Smooth muscle cell (in vitro differentiated cells): ENCODE measurements at regions not wholly inside any gene's neighbourhood (a gene's known extent, or its start where the extent isn't known, plus 50 kb on each side); places are given as distances from the start of the nearest gene placed in this dataset.

Experiments
- DNase-seq: peaks from one replicate; lab custom pipeline; 2025; ENCODE audit not compliant: unreplicated experiment; lab: John Stamatoyannopoulos, UW
- H2AFZ ChIP-seq: fragments of 200-600 bp; sonication (generic); 2 replicates; pipeline ENCODE4 v1.6.0; 2016; ENCODE audit warnings: antibody characterized with exemption, low read depth, mild to moderate bottlenecking
- H3F3A ChIP-seq: fragments of 200-600 bp; sonication (generic); 2 replicates; pipeline ENCODE4 v1.6.0; 2017; ENCODE audit warnings: antibody characterized with exemption, low read depth
- H3K27ac ChIP-seq: fragments of 200-600 bp; sonication (generic); 2 replicates; pipeline ENCODE4 v1.5.1; 2016; ENCODE audit warnings: low read depth, mild to moderate bottlenecking
- H3K27me3 ChIP-seq: fragments of 200-600 bp; sonication (generic); 2 replicates; pipeline ENCODE4 v1.6.1; 2016; ENCODE audit warnings: low read depth, mild to moderate bottlenecking
- H3K36me3 ChIP-seq: fragments of 200-600 bp; sonication (generic); 2 replicates; pipeline ENCODE4 v1.5.1; 2016; ENCODE audit warnings: low read depth
- H3K4me1 ChIP-seq: fragments of 200-600 bp; sonication (generic); 2 replicates; pipeline ENCODE4 v1.5.1; 2016; ENCODE audit warnings: low read depth
- H3K4me2 ChIP-seq: fragments of 200-600 bp; sonication (generic); 2 replicates; pipeline ENCODE4 v1.6.0; 2016; ENCODE audit warnings: mild to moderate bottlenecking
- H3K4me3 ChIP-seq: fragments of 200-600 bp; sonication (generic); 2 replicates; pipeline ENCODE4 v1.5.1; 2016; ENCODE audit warnings: mild to moderate bottlenecking
- H3K79me2 ChIP-seq: fragments of 200-600 bp; sonication (generic); 2 replicates; pipeline ENCODE4 v1.6.0; 2016; ENCODE audit warnings: low read depth, mild to moderate bottlenecking
- H3K9ac ChIP-seq: fragments of 200-600 bp; sonication (generic); 2 replicates; pipeline ENCODE4 v1.6.0; 2016; ENCODE audit warnings: low read depth
- H3K9me3 ChIP-seq: fragments of 200-600 bp; sonication (generic); replicated peaks from 2 replicates; pipeline ENCODE4 v1.5.1; 2016; ENCODE audit warnings: low read depth
- H4K20me1 ChIP-seq: fragments of 200-600 bp; sonication (generic); 2 replicates; pipeline ENCODE4 v1.6.0; 2016; ENCODE audit warnings: low read depth
- WGBS: methylation state at CpG from one replicate; pipeline ENCODE4 v1.1.7; 2016; ENCODE audit warnings: low lambda C conversion rate; 5-methylcytosine and 5-hydroxymethylcytosine counted together
- TF ChIP-seq, protein P1 (sequence below): fragments of 200-600 bp; sonication (generic); IDR thresholded peaks from 2 replicates; pipeline ENCODE4 v1.5.1; 2017; ENCODE audit warnings: borderline replicate concordance, mild to moderate bottlenecking, antibody characterized with exemption; ENCODE audit not compliant: insufficient read depth, poor library complexity, severe bottlenecking

- TF ChIP-seq, protein P1, sequence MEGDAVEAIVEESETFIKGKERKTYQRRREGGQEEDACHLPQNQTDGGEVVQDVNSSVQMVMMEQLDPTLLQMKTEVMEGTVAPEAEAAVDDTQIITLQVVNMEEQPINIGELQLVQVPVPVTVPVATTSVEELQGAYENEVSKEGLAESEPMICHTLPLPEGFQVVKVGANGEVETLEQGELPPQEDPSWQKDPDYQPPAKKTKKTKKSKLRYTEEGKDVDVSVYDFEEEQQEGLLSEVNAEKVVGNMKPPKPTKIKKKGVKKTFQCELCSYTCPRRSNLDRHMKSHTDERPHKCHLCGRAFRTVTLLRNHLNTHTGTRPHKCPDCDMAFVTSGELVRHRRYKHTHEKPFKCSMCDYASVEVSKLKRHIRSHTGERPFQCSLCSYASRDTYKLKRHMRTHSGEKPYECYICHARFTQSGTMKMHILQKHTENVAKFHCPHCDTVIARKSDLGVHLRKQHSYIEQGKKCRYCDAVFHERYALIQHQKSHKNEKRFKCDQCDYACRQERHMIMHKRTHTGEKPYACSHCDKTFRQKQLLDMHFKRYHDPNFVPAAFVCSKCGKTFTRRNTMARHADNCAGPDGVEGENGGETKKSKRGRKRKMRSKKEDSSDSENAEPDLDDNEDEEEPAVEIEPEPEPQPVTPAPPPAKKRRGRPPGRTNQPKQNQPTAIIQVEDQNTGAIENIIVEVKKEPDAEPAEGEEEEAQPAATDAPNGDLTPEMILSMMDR: no peak
Observed at GRCh38 chr18:55751476-55751875, 163.5 kb upstream of the TCF4 start.

GRCh38 chr18:55748227-55748738 is 160.3 kb upstream of the TCF4 start:
- Histone ChIP-seq H3K27me3 (no peaks in the 10 kb centered on the region), H3K27ac (no peak overlapping the region), H2AFZ (no peak overlapping the region), H3F3A (no peaks in the 10 kb centered on the region), H3K9me3 (no peaks in the 10 kb centered on the region), H3K36me3 (no peaks in the 10 kb centered on the region), H3K4me3 (no peak overlapping the region), H3K4me2 (no peak overlapping the region), H3K9ac (no peak overlapping the region), H3K79me2 (no peaks in the 10 kb centered on the region), H3K4me1 (peaks cover 6% of the 10 kb centered on the region), H4K20me1 (no peaks in the 10 kb centered on the region)
- 28% methylated on average over 4 of the region's 4 CpGs for WGBS
- TF ChIP-seq, protein P1: no peak
- DNase-seq: no peak

More at GRCh38 chr18:55751476-55751875, 163.5 kb upstream of the TCF4 start:
- no peaks in the 10 kb centered on the region for H3K9me3 ChIP-seq
- H4K20me1 ChIP-seq: no peaks in the 10 kb centered on the region
- no peaks in the 10 kb centered on the region for H3K4me1 ChIP-seq
- no peak overlapping the region for H2AFZ ChIP-seq
- no peak for DNase-seq
- WGBS: 97% methylated on average over 4 of the region's 4 CpGs
- H3K4me2 ChIP-seq: no peak overlapping the region
- no peaks in the 10 kb centered on the region for H3K79me2 ChIP-seq
- H3K9ac ChIP-seq: no peak overlapping the region
- H3K27ac ChIP-seq: no peak overlapping the region
- H3K36me3 ChIP-seq: no peaks in the 10 kb centered on the region
- no peaks in the 10 kb centered on the region for H3F3A ChIP-seq
- H3K27me3 ChIP-seq: no peaks in the 10 kb centered on the region
- no peak overlapping the region for H3K4me3 ChIP-seq

DNA sequence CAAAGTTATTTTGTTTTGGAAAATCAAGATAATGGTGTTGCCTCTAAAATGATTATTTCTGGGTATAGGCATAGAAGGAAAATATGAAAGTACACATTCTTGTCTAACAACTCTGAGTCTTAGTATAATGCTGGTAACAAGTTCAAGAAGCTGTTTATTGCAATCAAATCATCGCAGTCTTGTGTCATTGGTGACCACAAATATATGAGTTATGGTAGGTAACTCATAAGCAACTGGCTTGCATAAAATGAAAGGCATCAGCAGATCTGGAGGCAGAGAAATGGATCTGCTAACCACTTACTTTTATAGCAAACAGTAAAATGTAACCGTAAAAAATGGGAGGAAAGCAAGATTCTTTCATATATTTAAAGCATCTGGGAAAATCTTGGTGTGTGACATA is 156.2 kb upstream of the TCF4 start:
- H3K27ac ChIP-seq: no peak overlapping the region
- H3K4me1 ChIP-seq: peaks cover 6% of the 10 kb centered on the region
- no peak overlapping the region for H3K9ac ChIP-seq
- no peaks in the 10 kb centered on the region for H3K27me3 ChIP-seq
- H3K36me3 ChIP-seq: no peaks in the 10 kb centered on the region
- no peaks in the 10 kb centered on the region for H3K79me2 ChIP-seq
- no peaks in the 10 kb centered on the region for H3F3A ChIP-seq
- DNase-seq: no peak
- TF ChIP-seq, protein P1: no peak
- no peak overlapping the region for H3K4me3 ChIP-seq
- H2AFZ ChIP-seq: no peak overlapping the region
- 68% methylated on average over 2 of the region's 2 CpGs for WGBS
- no peaks in the 10 kb centered on the region for H4K20me1 ChIP-seq
- H3K4me2 ChIP-seq: no peak overlapping the region
- no peaks in the 10 kb centered on the region for H3K9me3 ChIP-seq

DNA sequence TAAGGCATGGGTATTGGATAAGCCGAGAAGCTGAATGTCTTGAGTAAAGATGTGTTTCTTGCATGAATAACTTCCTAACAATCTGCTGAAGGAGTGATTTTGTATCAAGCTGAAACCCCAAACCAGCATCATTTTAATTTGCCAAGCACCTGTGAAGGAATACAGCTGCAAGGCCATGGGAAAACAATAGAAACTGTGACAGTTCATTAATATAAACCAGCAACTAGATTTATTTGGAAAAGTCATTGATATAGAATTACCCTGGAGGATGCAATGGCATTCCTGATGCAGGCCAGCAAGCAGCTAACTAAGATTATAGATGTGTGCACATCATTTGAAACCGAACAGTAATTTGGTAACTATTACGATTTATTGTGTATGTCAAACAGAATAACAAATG is 155.7 kb upstream of the TCF4 start:
- Histone ChIP-seq H3K79me2 (no peaks in the 10 kb centered on the region), H3K36me3 (no peaks in the 10 kb centered on the region), H4K20me1 (no peaks in the 10 kb centered on the region), H3K4me1 (peaks cover 6% of the 10 kb centered on the region), H3K9ac (no peak overlapping the region), H3K27ac (no peak overlapping the region), H3K9me3 (no peaks in the 10 kb centered on the region), H3F3A (no peaks in the 10 kb centered on the region), H3K4me2 (no peak overlapping the region), H2AFZ (no peak overlapping the region), H3K27me3 (no peaks in the 10 kb centered on the region), H3K4me3 (no peak overlapping the region)
- TF ChIP-seq, protein P1: no peak
- 91% methylated on average over 3 of the region's 3 CpGs for WGBS
- no peak for DNase-seq
